Jurkat, Clone E6-1 (cell line): ENCODE measurements at regions not wholly inside any gene's neighbourhood (a gene's known extent, or its start where the extent isn't known, plus 50 kb on each side); places are given as distances from the start of the nearest gene placed in this dataset.
A peak's percentile ranks its signal among the peaks of the same experiment; 100 is the strongest.
"Not testable (repeated sequence)": the region's sequence is repeated elsewhere in the genome, so short reads cannot be mapped to it uniquely, and the experiment has no call there.

ENCODE experiments used
- DNase-seq: peaks from one replicate; pipeline ENCODE4 v3.0.0-alpha.2; 2011; ENCODE audit warnings: low read depth, low spot score
- H3K4me3 ChIP-seq: 2 replicates; pipeline ENCODE4 v1.5.1; 2011; ENCODE audit warnings: mild to moderate bottlenecking, low read length, control low read depth, moderate library complexity

GRCh38 chr14:28936601-28937000 is 170.0 kb downstream of the FOXG1 start:
- no peak overlapping the region for H3K4me3 ChIP-seq
- no peak for DNase-seq

GRCh38 chr14:28941758-28942157 is 175.2 kb downstream of the FOXG1 start:
- DNase-seq = no peak

GRCh38 chr14:28944605-28945004 is 178.0 kb downstream of the FOXG1 start:
- no peak for DNase-seq
- no peak overlapping the region for H3K4me3 ChIP-seq

More at GRCh38 chr14:28941758-28942157, 175.2 kb downstream of the FOXG1 start:
- H3K4me3 ChIP-seq = no peak overlapping the region

- DNase-seq = no peak
- H3K4me3 ChIP-seq = no peak overlapping the region
Observed at GRCh38 chr14:28946267-28946666, 179.7 kb downstream of the FOXG1 start.

- DNase-seq = no peak
- H3K4me3 ChIP-seq = no peak overlapping the region
Observed at GRCh38 chr14:28949503-28949902, 182.9 kb downstream of the FOXG1 start.

- H3K4me3 ChIP-seq = no peak overlapping the region
- no peak for DNase-seq
Observed at GRCh38 chr14:28952161-28952560, 185.6 kb downstream of the FOXG1 start.

GRCh38 chr14:28952666-28953065 is 186.1 kb downstream of the FOXG1 start:
- no peak overlapping the region for H3K4me3 ChIP-seq
- DNase-seq = no peak

- no peak for DNase-seq
- no peak overlapping the region for H3K4me3 ChIP-seq
Observed at GRCh38 chr14:28953973-28954372, 187.4 kb downstream of the FOXG1 start.

GRCh38 chr14:28966416-28967233 is 200.0 kb downstream of the FOXG1 start:
- no peak overlapping the region for H3K4me3 ChIP-seq
- DNase-seq = no peak

GRCh38 chr14:28975084-28975483 is 208.5 kb downstream of the FOXG1 start:
- DNase-seq = no peak
- H3K4me3 ChIP-seq = no peak overlapping the region

- H3K4me3 ChIP-seq = no peak overlapping the region
- DNase-seq = no peak
Observed at GRCh38 chr14:28982228-28982627, 215.6 kb downstream of the FOXG1 start.

GRCh38 chr14:28983279-28983678 is 216.7 kb downstream of the FOXG1 start:
- DNase-seq = no peak
- no peak overlapping the region for H3K4me3 ChIP-seq

- DNase-seq = no peak
- H3K4me3 ChIP-seq = no peak overlapping the region
Observed at GRCh38 chr14:28987516-28987915, 220.9 kb downstream of the FOXG1 start.

- not testable (repeated sequence) for H3K4me3 ChIP-seq, DNase-seq
Observed at GRCh38 chr14:28997196-28997595, 230.6 kb downstream of the FOXG1 start.

- no peak overlapping the region for H3K4me3 ChIP-seq
- no peak for DNase-seq
Observed at GRCh38 chr14:28999656-29000055, 233.1 kb downstream of the FOXG1 start.

- no peak for DNase-seq
- H3K4me3 ChIP-seq = no peak overlapping the region
Observed at GRCh38 chr14:29005647-29006046, 239.1 kb downstream of the FOXG1 start.

- no peak overlapping the region for H3K4me3 ChIP-seq
- no peak for DNase-seq
Observed at GRCh38 chr14:29007990-29008389, 241.4 kb downstream of the FOXG1 start.

- peak; percentile 40 for DNase-seq
- no peak overlapping the region for H3K4me3 ChIP-seq
Observed at GRCh38 chr14:29016050-29016900, 249.7 kb downstream of the FOXG1 start.

- DNase-seq, H3K4me3 ChIP-seq: not testable (repeated sequence)
Observed at GRCh38 chr14:29023505-29023904, 256.9 kb downstream of the FOXG1 start.

GRCh38 chr14:29027441-29027840 is 260.9 kb downstream of the FOXG1 start:
- H3K4me3 ChIP-seq, DNase-seq: not testable (repeated sequence)
